ENCODE measurements at regions not wholly inside any gene's neighbourhood (a gene's known extent, or its start where the extent isn't known, plus 50 kb on each side); places are given as distances from the start of the nearest gene placed in this dataset.

- TF ChIP-seq BHLHE40 (IDR thresholded peaks at IDR 0.05; ENCODE audit: borderline replicate concordance in 1 of 2, low read depth in 2 of 2, low read length in 1 of 2) (peak; percentile 38 to 46; a peak in 3 of 4 replicates), REST (IDR thresholded peaks at IDR 0.05; ENCODE audit: low read depth, low read length) (no peak), ASH2L (IDR thresholded peaks at IDR 0.05; ENCODE audit: borderline replicate concordance, low read depth) (0 out of 2 replicates have a peak, but pooled peaks have one; percentile 36), MEF2A (IDR thresholded peaks at IDR 0.05; ENCODE audit: insufficient read depth, low read depth, low read length) (peak; percentile 68; the same call in 1 of the 2 replicates), NKRF (conservative IDR thresholded peaks at IDR 0.05) (peak; percentile 83), CEBPB (IDR thresholded peaks at IDR 0.05; ENCODE audit: borderline replicate concordance in 1 of 2, low read depth in 2 of 2, low read length in 2 of 2) (0 out of 4 replicates have a peak, but pooled peaks of 1 of the 2 experiments have one; percentile 41), SRF (IDR thresholded peaks at IDR 0.05; ENCODE audit: low read depth in 2 of 2, low read length in 2 of 2) (0 out of 4 replicates have a peak, but pooled peaks of 1 of the 2 experiments have one; percentile 9), BRCA1 (IDR thresholded peaks at IDR 0.05; ENCODE audit: low read depth, low read length) (no peak), ZBTB4 (CRISPR knock-in tag; IDR thresholded peaks at IDR 0.05) (no peak), CBX3 (IDR thresholded peaks at IDR 0.05; ENCODE audit: borderline replicate concordance, low read depth) (no peak), ZBTB40 (IDR thresholded peaks at IDR 0.05; ENCODE audit: borderline replicate concordance) (peak; percentile 27; the same call in 1 of the 2 replicates), NBN (IDR thresholded peaks at IDR 0.05) (peak; percentile 97), RB1 (IDR thresholded peaks at IDR 0.05; ENCODE audit: borderline replicate concordance) (peak; percentile 63; the same call in 1 of the 2 replicates), ATF3 (IDR thresholded peaks at IDR 0.05; ENCODE audit: borderline replicate concordance, extremely low read depth, low read depth, low read length) (no peak)
Observed at GRCh38 chr6:11381801-11382513, 149.5 kb upstream of the NEDD9 start (continued).

All from GM12878 (cell line).